Neural cell (in vitro differentiated cells): ENCODE measurements at regions not wholly inside any gene's neighbourhood (a gene's known extent, or its start where the extent isn't known, plus 50 kb on each side); places are given as distances from the start of the nearest gene placed in this dataset.

Experiments used
- H2AFZ ChIP-seq: fragments of 200-600, 300-800 bp; sonication (generic), shearing (Covaris generic); 2 replicates; pipeline ENCODE4 v1.6.0; 2014; ENCODE audit warnings: low read depth, mild to moderate bottlenecking, antibody characterized with exemption, low read length, moderate library complexity
- H3F3A ChIP-seq: fragments of 200-600 bp; shearing (Covaris generic); 2 replicates; pipeline ENCODE4 v1.6.1; 2016; ENCODE audit warnings: mild to moderate bottlenecking, moderate library complexity, mixed read lengths, antibody characterized with exemption, low read length; ENCODE audit not compliant: insufficient read depth, poor library complexity, severe bottlenecking
- H3K27ac ChIP-seq: fragments of 200-600, 300-800 bp; sonication (generic), shearing (Covaris generic); 2 replicates; pipeline ENCODE4 v1.5.1; 2014; ENCODE audit warnings: mild to moderate bottlenecking, low read length, moderate library complexity
- H3K27me3 ChIP-seq: fragments of 300-800, 200-600 bp; sonication (generic), shearing (Covaris generic); 2 replicates; pipeline ENCODE4 v1.6.0; 2014; ENCODE audit warnings: mild to moderate bottlenecking, low read depth, low read length, moderate library complexity; ENCODE audit not compliant: insufficient read depth
- H3K36me3 ChIP-seq: fragments of 300-800, 200-600 bp; sonication (generic), shearing (Covaris generic); 2 replicates; pipeline ENCODE4 v1.5.1; 2014; ENCODE audit warnings: mild to moderate bottlenecking, antibody characterized with exemption, low read length, moderate library complexity; ENCODE audit not compliant: insufficient read depth
- H3K4me2 ChIP-seq: fragments of 300-800, 200-600 bp; sonication (generic), shearing (Covaris generic); 2 replicates; pipeline ENCODE4 v1.6.0; 2014; ENCODE audit warnings: mild to moderate bottlenecking, low read length
- H3K4me3 ChIP-seq: fragments of 300-800, 200-600 bp; sonication (generic), shearing (Covaris generic); 2 replicates; pipeline ENCODE4 v1.5.1; 2014; ENCODE audit warnings: mild to moderate bottlenecking, low read length, moderate library complexity
- H3K79me2 ChIP-seq: fragments of 200-600 bp; shearing (Covaris generic); replicated peaks from 2 replicates; pipeline ENCODE4 v1.6.0; 2014; ENCODE audit warnings: mild to moderate bottlenecking, low read length, moderate library complexity; ENCODE audit not compliant: insufficient read depth
- H3K9ac ChIP-seq: fragments of 300-800, 200-600 bp; sonication (generic), shearing (Covaris generic); 2 replicates; pipeline ENCODE4 v1.6.1; 2016; ENCODE audit warnings: mild to moderate bottlenecking, low read length, mixed read lengths
- H3K9me2 ChIP-seq: fragments of 200-600 bp; shearing (Covaris generic); 2 replicates; pipeline ENCODE4 v1.6.1; 2016; ENCODE audit warnings: mild to moderate bottlenecking, low read length, mixed read lengths; ENCODE audit not compliant: insufficient read depth
- H3K9me3 ChIP-seq: fragments of 200-600, 300-800 bp; sonication (generic), shearing (Covaris generic); 2 replicates; pipeline ENCODE4 v1.6.1; 2016; ENCODE audit warnings: mild to moderate bottlenecking, mixed run types, low read length, moderate library complexity, mixed read lengths
- H4K20me1 ChIP-seq: fragments of 200-600 bp; shearing (Covaris generic); 2 replicates; pipeline ENCODE4 v1.6.1; 2016; ENCODE audit warnings: mild to moderate bottlenecking, mixed run types; ENCODE audit not compliant: insufficient read depth
- EP300 ChIP-seq: fragments of 450-650 bp; conservative IDR thresholded peaks from 2 replicates; pipeline ENCODE4 v1.6.1; 2014; ENCODE audit warnings: antibody characterized with exemption, mild to moderate bottlenecking, moderate library complexity; ENCODE audit not compliant: poor library complexity, severe bottlenecking
- EZH2 ChIP-seq: fragments of 200-600, 300-800 bp; shearing (Covaris generic), sonication (generic); IDR thresholded peaks from 2 replicates; pipeline ENCODE4 v1.6.1; 2014; ENCODE audit warnings: antibody characterized with exemption, low read length, borderline replicate concordance, mild to moderate bottlenecking; ENCODE audit not compliant: insufficient read depth, poor library complexity, severe bottlenecking
- MXI1 ChIP-seq: fragments of 450-650 bp; conservative IDR thresholded peaks from 2 replicates; pipeline ENCODE4 v1.6.1; 2014; ENCODE audit warnings: antibody characterized with exemption, mild to moderate bottlenecking; ENCODE audit not compliant: poor library complexity, severe bottlenecking
- POLR2AphosphoS5 ChIP-seq: IDR thresholded peaks from 2 replicates; pipeline ENCODE4 v1.6.1; 2012
- RAD21 ChIP-seq: fragments of 450-650 bp; conservative IDR thresholded peaks from 2 replicates; pipeline ENCODE4 v1.6.1; 2014; ENCODE audit warnings: antibody characterized with exemption, mild to moderate bottlenecking, moderate library complexity
- SMC3 ChIP-seq: fragments of 450-650 bp; conservative IDR thresholded peaks from 2 replicates; pipeline ENCODE4 v1.6.1; 2014; ENCODE audit warnings: antibody characterized with exemption, mild to moderate bottlenecking, moderate library complexity; ENCODE audit not compliant: poor library complexity
- TAF1 ChIP-seq: IDR thresholded peaks from 2 replicates; pipeline ENCODE4 v1.6.1; 2012; ENCODE audit warnings: low read depth
- TF ChIP-seq, protein P1 (sequence below): IDR thresholded peaks from 2 replicates; pipeline ENCODE4 v1.6.1; 2012; ENCODE audit warnings: borderline replicate concordance
- TF ChIP-seq, protein P2 (sequence below): fragments of 450-650 bp; IDR thresholded peaks from 2 replicates; pipeline ENCODE4 v1.5.1; 2014; ENCODE audit warnings: antibody characterized with exemption, mild to moderate bottlenecking, moderate library complexity; ENCODE audit not compliant: poor library complexity, severe bottlenecking

DNA sequence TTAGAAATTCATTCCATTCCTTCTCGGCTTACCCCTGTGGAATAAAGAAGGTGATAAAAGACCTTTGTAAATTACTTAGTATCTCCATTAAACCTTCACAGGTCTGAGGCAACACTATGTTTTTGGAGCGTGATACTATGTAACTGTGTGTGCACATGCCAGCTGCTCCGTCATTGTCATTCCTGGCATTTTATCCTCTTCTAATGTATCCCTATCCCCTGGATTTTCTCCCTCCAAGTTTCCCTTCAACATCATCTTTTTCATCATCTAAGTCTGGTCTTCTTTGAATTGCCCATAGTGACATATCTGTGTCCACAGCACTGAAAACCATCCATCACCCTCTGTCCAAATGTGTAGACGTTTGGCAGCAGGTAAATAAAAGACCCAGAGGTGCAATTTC, 125.7 kb downstream of the TEX36 start:
- no peaks in the 10 kb centered on the region for H3F3A ChIP-seq
- H3K36me3 ChIP-seq: no peaks in the 10 kb centered on the region
- H3K27me3 ChIP-seq: no peaks in the 10 kb centered on the region
- no peak overlapping the region for H2AFZ ChIP-seq
- no peaks in the 10 kb centered on the region for H3K79me2 ChIP-seq
- no peak overlapping the region for H3K27ac ChIP-seq
- no peaks in the 10 kb centered on the region for H3K9me3 ChIP-seq
- H3K4me2 ChIP-seq: no peak overlapping the region
- no peaks in the 10 kb centered on the region for H4K20me1 ChIP-seq
- TF ChIP-seq RAD21 (no peak), POLR2AphosphoS5 (no peak), TAF1 (no peak), EP300 (no peak), SMC3 (no peak), MXI1 (no peak), EZH2 (no peak)
- TF ChIP-seq, protein P1, sequence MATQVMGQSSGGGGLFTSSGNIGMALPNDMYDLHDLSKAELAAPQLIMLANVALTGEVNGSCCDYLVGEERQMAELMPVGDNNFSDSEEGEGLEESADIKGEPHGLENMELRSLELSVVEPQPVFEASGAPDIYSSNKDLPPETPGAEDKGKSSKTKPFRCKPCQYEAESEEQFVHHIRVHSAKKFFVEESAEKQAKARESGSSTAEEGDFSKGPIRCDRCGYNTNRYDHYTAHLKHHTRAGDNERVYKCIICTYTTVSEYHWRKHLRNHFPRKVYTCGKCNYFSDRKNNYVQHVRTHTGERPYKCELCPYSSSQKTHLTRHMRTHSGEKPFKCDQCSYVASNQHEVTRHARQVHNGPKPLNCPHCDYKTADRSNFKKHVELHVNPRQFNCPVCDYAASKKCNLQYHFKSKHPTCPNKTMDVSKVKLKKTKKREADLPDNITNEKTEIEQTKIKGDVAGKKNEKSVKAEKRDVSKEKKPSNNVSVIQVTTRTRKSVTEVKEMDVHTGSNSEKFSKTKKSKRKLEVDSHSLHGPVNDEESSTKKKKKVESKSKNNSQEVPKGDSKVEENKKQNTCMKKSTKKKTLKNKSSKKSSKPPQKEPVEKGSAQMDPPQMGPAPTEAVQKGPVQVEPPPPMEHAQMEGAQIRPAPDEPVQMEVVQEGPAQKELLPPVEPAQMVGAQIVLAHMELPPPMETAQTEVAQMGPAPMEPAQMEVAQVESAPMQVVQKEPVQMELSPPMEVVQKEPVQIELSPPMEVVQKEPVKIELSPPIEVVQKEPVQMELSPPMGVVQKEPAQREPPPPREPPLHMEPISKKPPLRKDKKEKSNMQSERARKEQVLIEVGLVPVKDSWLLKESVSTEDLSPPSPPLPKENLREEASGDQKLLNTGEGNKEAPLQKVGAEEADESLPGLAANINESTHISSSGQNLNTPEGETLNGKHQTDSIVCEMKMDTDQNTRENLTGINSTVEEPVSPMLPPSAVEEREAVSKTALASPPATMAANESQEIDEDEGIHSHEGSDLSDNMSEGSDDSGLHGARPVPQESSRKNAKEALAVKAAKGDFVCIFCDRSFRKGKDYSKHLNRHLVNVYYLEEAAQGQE: no peak
- TF ChIP-seq, protein P2, sequence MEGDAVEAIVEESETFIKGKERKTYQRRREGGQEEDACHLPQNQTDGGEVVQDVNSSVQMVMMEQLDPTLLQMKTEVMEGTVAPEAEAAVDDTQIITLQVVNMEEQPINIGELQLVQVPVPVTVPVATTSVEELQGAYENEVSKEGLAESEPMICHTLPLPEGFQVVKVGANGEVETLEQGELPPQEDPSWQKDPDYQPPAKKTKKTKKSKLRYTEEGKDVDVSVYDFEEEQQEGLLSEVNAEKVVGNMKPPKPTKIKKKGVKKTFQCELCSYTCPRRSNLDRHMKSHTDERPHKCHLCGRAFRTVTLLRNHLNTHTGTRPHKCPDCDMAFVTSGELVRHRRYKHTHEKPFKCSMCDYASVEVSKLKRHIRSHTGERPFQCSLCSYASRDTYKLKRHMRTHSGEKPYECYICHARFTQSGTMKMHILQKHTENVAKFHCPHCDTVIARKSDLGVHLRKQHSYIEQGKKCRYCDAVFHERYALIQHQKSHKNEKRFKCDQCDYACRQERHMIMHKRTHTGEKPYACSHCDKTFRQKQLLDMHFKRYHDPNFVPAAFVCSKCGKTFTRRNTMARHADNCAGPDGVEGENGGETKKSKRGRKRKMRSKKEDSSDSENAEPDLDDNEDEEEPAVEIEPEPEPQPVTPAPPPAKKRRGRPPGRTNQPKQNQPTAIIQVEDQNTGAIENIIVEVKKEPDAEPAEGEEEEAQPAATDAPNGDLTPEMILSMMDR: no peak
- H3K9ac ChIP-seq: no peak overlapping the region
- no peak overlapping the region for H3K4me3 ChIP-seq
- no peaks in the 10 kb centered on the region for H3K9me2 ChIP-seq

DNA sequence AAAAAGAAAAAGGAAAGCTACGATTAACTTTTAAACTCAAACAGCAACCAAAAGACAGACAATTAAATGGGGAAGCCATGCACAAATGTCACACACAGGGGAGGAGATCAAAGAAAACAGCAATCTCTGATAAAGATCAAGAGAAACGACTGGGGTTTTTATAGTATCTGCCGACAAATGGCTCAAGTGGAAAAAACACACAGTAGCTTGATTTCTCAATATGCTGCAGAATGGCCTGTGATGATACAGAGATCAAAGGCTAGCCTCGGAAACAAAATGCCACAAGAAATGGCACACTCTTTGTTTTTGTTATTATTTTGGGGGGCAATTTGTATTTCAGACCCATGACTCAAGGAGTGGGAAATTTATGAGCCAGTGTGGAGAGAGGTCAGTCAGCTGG, 126.1 kb downstream of the TEX36 start:
- Histone ChIP-seq H3K9me2 (no peaks in the 10 kb centered on the region), H2AFZ (no peak overlapping the region), H3K9me3 (no peaks in the 10 kb centered on the region), H3K4me3 (no peak overlapping the region), H3K9ac (no peak overlapping the region), H4K20me1 (no peaks in the 10 kb centered on the region), H3K27ac (no peak overlapping the region), H3K27me3 (no peaks in the 10 kb centered on the region), H3K36me3 (no peaks in the 10 kb centered on the region), H3K4me2 (no peak overlapping the region), H3K79me2 (no peaks in the 10 kb centered on the region), H3F3A (no peaks in the 10 kb centered on the region)
- no peak for TF ChIP-seq RAD21

DNA sequence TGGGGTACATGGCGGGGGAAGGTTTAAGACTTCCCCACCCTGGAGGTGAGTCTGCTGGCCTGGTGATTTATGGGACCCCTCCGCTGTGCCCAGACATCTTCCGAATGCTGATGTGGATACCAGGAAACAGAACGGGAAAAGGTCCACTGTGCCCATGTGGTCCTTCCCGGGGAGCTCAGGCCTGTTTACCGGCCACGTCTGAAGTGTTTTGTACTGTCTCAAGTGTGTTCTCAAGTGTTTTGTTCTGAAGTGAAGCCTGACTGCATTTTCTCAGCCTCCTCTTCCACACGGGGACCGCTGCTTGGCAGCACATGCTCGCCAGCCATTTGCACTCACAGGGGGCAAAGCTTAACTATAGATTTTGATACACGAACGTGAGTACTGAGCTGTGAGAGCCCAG, 127.2 kb downstream of the TEX36 start:
- Histone ChIP-seq H3K9me3 (no peaks in the 10 kb centered on the region), H3F3A (no peaks in the 10 kb centered on the region), H3K27me3 (no peaks in the 10 kb centered on the region), H3K4me3 (no peak overlapping the region), H3K9ac (no peak overlapping the region), H4K20me1 (no peaks in the 10 kb centered on the region), H2AFZ (no peak overlapping the region), H3K36me3 (no peaks in the 10 kb centered on the region), H3K9me2 (no peaks in the 10 kb centered on the region), H3K27ac (no peak overlapping the region), H3K79me2 (no peaks in the 10 kb centered on the region), H3K4me2 (no peak overlapping the region)
- TF ChIP-seq SMC3 (no peak), MXI1 (no peak), RAD21 (no peak), TAF1 (no peak), POLR2AphosphoS5 (no peak), EZH2 (no peak), EP300 (no peak)
- TF ChIP-seq, protein P1: no peak
- TF ChIP-seq, protein P2: no peak
